SIG-M5 (cell line): ENCODE measurements at regions not wholly inside any gene's neighbourhood (a gene's known extent, or its start where the extent isn't known, plus 50 kb on each side); places are given as distances from the start of the nearest gene placed in this dataset.
A peak's percentile ranks its signal among the peaks of the same experiment; 100 is the strongest.
"Not testable (repeated sequence)": the region's sequence is repeated elsewhere in the genome, so short reads cannot be mapped to it uniquely, and the experiment has no call there.

Experiments used
- DNase-seq: peaks from one replicate; lab custom pipeline; 2025; lab: John Stamatoyannopoulos, UW

- DNase-seq, result no peak
These were observed 110.3 kb upstream of the ETV6 start for GRCh38 chr12:11539156-11539555.

GRCh38 chr12:11540156-11540555 lies 109.3 kb upstream of the ETV6 start:
- DNase-seq, result no peak

GRCh38 chr12:11540615-11541310 lies 108.7 kb upstream of the ETV6 start:
- no peak for DNase-seq

GRCh38 chr12:11542599-11542998 lies 106.9 kb upstream of the ETV6 start:
- no peak for DNase-seq

GRCh38 chr12:11543457-11544158 lies 105.9 kb upstream of the ETV6 start:
- DNase-seq, result no peak

- DNase-seq, result no peak
These were observed 103.8 kb upstream of the ETV6 start for GRCh38 chr12:11545484-11546330.

- not testable (repeated sequence) for DNase-seq
These were observed 102.7 kb upstream of the ETV6 start for GRCh38 chr12:11546582-11547270.

- DNase-seq, result not testable (repeated sequence)
These were observed 102.2 kb upstream of the ETV6 start for GRCh38 chr12:11547271-11547646.

GRCh38 chr12:11549119-11549518 lies 100.4 kb upstream of the ETV6 start:
- no peak for DNase-seq

- DNase-seq, result peak; percentile 42
These were observed 95.5 kb upstream of the ETV6 start for GRCh38 chr12:11553871-11554533.

GRCh38 chr12:11555195-11555594 lies 94.3 kb upstream of the ETV6 start:
- DNase-seq, result no peak

GRCh38 chr12:11555743-11556625 lies 93.5 kb upstream of the ETV6 start:
- DNase-seq, result no peak

GRCh38 chr12:11556682-11557081 lies 92.8 kb upstream of the ETV6 start:
- no peak for DNase-seq

- DNase-seq, result no peak
These were observed 89.7 kb upstream of the ETV6 start for GRCh38 chr12:11559626-11560340.

- no peak for DNase-seq
These were observed 88.1 kb upstream of the ETV6 start for GRCh38 chr12:11561411-11561810.

- DNase-seq, result no peak
These were observed 85.4 kb upstream of the ETV6 start for GRCh38 chr12:11563785-11564739.

GRCh38 chr12:11564984-11565651 lies 84.4 kb upstream of the ETV6 start:
- no peak for DNase-seq

GRCh38 chr12:11565752-11566151 lies 83.7 kb upstream of the ETV6 start:
- no peak for DNase-seq
